HEK293 (cell line): ENCODE measurements at regions not wholly inside any gene's neighbourhood (a gene's known extent, or its start where the extent isn't known, plus 50 kb on each side); places are given as distances from the start of the nearest gene placed in this dataset.
A peak's percentile ranks its signal among the peaks of the same experiment; 100 is the strongest.

ENCODE experiments used
- GLI2 ChIP-seq: fragments of 450-650 bp; formaldehyde crosslinking; IDR thresholded peaks from 2 replicates; pipeline ENCODE4; 2017; ENCODE audit warnings: missing biosample characterization, missing genetic modification characterization, low read depth, borderline replicate concordance
- HOXA7 ChIP-seq: sonication (generic); formaldehyde crosslinking; IDR thresholded peaks from 2 replicates; pipeline ENCODE4 v1.8.1; 2022; ENCODE audit warnings: missing genetic modification reagents, borderline replicate concordance
- PRDM1 ChIP-seq: fragments of 450-650 bp; formaldehyde crosslinking; IDR thresholded peaks from 2 replicates; pipeline ENCODE4; 2016; ENCODE audit warnings: missing biosample characterization, missing genetic modification characterization
- YY1 ChIP-seq: fragments of 450-650 bp; formaldehyde crosslinking; IDR thresholded peaks from 2 replicates; pipeline ENCODE4 v1.5.1; 2018; ENCODE audit warnings: missing biosample characterization, missing genetic modification characterization
- ZNF792 ChIP-seq: fragments of 450-650 bp; formaldehyde crosslinking; IDR thresholded peaks from 2 replicates; pipeline ENCODE4 v1.5.1; 2016; ENCODE audit warnings: missing biosample characterization, missing genetic modification characterization
- TF ChIP-seq, protein P1 (sequence below): fragments of 450-650 bp; formaldehyde crosslinking; IDR thresholded peaks from 2 replicates; pipeline ENCODE4 v1.5.1; 2016; ENCODE audit warnings: missing biosample characterization, missing genetic modification characterization
- TF ChIP-seq, protein P2 (sequence below): fragments of 450-650 bp; formaldehyde crosslinking; IDR thresholded peaks from 2 replicates; pipeline ENCODE4 v1.5.1; 2016; ENCODE audit warnings: missing biosample characterization, missing genetic modification characterization, borderline replicate concordance
- TF ChIP-seq, protein P3 (sequence below): fragments of 450-650 bp; formaldehyde crosslinking; IDR thresholded peaks from 2 replicates; pipeline ENCODE4 v1.5.1; 2016; ENCODE audit warnings: missing biosample characterization, missing genetic modification characterization
- TF ChIP-seq, protein P4 (sequence below): fragments of 450-650 bp; formaldehyde crosslinking; IDR thresholded peaks from 2 replicates; pipeline ENCODE4 v1.5.1; 2016; ENCODE audit warnings: missing biosample characterization, missing genetic modification characterization, low read depth
- TF ChIP-seq, protein P5 (sequence below): fragments of 450-650 bp; formaldehyde crosslinking; IDR thresholded peaks from 2 replicates; pipeline ENCODE4 v1.5.1; 2017; ENCODE audit warnings: missing biosample characterization, missing genetic modification characterization
- TF ChIP-seq, protein P6 (sequence below): fragments of 450-650 bp; formaldehyde crosslinking; IDR thresholded peaks from 2 replicates; pipeline ENCODE4 v1.5.1; 2017; ENCODE audit warnings: missing biosample characterization, missing genetic modification characterization

DNA sequence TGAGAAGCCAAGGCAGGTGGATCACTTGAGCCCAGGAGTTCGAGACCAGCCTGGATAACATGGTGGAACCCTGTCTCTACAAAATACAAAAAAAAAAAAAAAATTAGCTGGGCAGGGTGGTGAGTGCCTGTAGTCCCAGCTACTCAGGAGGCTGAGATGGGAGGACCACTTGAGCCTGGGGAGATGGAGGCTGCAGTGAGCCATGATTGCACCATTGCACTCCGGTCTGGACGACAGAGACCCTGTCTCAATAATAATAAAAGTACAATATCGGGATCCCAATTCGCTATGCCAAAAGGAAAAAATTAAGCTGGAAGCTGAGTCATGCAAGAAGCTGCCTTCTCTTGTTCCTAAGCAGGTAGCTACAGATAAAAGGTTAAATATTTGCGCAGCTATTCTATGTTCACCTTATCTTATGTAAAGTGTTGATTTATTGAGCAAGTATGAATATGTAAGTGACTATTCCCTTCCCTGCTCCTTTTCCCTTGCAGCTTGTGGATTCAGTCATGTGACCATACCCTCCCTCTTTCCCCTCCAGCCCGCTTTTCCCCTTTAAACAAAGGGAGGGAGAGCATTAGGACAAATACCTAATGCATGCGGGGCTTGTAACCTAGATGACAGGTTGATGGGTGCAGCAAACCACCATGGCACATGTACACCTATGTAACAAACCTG lies 112.0 kb downstream of the LITAF start:
- TF ChIP-seq PRDM1: no peak
- TF ChIP-seq, protein P1, sequence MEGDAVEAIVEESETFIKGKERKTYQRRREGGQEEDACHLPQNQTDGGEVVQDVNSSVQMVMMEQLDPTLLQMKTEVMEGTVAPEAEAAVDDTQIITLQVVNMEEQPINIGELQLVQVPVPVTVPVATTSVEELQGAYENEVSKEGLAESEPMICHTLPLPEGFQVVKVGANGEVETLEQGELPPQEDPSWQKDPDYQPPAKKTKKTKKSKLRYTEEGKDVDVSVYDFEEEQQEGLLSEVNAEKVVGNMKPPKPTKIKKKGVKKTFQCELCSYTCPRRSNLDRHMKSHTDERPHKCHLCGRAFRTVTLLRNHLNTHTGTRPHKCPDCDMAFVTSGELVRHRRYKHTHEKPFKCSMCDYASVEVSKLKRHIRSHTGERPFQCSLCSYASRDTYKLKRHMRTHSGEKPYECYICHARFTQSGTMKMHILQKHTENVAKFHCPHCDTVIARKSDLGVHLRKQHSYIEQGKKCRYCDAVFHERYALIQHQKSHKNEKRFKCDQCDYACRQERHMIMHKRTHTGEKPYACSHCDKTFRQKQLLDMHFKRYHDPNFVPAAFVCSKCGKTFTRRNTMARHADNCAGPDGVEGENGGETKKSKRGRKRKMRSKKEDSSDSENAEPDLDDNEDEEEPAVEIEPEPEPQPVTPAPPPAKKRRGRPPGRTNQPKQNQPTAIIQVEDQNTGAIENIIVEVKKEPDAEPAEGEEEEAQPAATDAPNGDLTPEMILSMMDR (tag by site-specific recombination): no peak
- no peak for TF ChIP-seq GLI2
- TF ChIP-seq HOXA7 (CRISPR knock-in tag): no peak
- TF ChIP-seq, protein P2, sequence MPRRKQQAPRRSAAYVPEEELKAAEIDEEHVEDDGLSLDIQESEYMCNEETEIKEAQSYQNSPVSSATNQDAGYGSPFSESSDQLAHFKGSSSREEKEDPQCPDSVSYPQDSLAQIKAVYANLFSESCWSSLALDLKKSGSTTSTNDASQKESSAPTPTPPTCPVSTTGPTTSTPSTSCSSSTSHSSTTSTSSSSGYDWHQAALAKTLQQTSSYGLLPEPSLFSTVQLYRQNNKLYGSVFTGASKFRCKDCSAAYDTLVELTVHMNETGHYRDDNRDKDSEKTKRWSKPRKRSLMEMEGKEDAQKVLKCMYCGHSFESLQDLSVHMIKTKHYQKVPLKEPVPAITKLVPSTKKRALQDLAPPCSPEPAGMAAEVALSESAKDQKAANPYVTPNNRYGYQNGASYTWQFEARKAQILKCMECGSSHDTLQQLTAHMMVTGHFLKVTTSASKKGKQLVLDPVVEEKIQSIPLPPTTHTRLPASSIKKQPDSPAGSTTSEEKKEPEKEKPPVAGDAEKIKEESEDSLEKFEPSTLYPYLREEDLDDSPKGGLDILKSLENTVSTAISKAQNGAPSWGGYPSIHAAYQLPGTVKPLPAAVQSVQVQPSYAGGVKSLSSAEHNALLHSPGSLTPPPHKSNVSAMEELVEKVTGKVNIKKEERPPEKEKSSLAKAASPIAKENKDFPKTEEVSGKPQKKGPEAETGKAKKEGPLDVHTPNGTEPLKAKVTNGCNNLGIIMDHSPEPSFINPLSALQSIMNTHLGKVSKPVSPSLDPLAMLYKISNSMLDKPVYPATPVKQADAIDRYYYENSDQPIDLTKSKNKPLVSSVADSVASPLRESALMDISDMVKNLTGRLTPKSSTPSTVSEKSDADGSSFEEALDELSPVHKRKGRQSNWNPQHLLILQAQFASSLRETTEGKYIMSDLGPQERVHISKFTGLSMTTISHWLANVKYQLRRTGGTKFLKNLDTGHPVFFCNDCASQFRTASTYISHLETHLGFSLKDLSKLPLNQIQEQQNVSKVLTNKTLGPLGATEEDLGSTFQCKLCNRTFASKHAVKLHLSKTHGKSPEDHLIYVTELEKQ (tag by site-specific recombination): no peak
- TF ChIP-seq, protein P3, sequence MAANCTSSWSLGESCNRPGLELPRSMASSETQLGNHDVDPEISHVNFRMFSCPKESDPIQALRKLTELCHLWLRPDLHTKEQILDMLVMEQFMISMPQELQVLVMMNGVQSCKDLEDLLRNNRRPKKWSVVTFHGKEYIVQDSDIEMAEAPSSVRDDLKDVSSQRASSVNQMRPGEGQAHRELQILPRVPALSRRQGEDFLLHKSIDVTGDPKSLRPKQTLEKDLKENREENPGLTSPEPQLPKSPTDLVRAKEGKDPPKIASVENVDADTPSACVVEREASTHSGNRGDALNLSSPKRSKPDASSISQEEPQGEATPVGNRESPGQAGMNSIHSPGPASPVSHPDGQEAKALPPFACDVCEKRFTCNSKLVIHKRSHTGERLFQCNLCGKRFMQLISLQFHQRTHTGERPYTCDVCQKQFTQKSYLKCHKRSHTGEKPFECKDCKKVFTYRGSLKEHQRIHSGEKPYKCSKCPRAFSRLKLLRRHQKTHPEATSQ (tag by site-specific recombination): no peak
- TF ChIP-seq YY1 (tag by site-specific recombination): no peak
- TF ChIP-seq, protein P4, sequence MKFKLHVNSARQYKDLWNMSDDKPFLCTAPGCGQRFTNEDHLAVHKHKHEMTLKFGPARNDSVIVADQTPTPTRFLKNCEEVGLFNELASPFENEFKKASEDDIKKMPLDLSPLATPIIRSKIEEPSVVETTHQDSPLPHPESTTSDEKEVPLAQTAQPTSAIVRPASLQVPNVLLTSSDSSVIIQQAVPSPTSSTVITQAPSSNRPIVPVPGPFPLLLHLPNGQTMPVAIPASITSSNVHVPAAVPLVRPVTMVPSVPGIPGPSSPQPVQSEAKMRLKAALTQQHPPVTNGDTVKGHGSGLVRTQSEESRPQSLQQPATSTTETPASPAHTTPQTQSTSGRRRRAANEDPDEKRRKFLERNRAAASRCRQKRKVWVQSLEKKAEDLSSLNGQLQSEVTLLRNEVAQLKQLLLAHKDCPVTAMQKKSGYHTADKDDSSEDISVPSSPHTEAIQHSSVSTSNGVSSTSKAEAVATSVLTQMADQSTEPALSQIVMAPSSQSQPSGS (tag by site-specific recombination): no peak
- TF ChIP-seq, protein P5, sequence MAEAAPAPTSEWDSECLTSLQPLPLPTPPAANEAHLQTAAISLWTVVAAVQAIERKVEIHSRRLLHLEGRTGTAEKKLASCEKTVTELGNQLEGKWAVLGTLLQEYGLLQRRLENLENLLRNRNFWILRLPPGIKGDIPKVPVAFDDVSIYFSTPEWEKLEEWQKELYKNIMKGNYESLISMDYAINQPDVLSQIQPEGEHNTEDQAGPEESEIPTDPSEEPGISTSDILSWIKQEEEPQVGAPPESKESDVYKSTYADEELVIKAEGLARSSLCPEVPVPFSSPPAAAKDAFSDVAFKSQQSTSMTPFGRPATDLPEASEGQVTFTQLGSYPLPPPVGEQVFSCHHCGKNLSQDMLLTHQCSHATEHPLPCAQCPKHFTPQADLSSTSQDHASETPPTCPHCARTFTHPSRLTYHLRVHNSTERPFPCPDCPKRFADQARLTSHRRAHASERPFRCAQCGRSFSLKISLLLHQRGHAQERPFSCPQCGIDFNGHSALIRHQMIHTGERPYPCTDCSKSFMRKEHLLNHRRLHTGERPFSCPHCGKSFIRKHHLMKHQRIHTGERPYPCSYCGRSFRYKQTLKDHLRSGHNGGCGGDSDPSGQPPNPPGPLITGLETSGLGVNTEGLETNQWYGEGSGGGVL: peak; percentile 59
- TF ChIP-seq, protein P6, sequence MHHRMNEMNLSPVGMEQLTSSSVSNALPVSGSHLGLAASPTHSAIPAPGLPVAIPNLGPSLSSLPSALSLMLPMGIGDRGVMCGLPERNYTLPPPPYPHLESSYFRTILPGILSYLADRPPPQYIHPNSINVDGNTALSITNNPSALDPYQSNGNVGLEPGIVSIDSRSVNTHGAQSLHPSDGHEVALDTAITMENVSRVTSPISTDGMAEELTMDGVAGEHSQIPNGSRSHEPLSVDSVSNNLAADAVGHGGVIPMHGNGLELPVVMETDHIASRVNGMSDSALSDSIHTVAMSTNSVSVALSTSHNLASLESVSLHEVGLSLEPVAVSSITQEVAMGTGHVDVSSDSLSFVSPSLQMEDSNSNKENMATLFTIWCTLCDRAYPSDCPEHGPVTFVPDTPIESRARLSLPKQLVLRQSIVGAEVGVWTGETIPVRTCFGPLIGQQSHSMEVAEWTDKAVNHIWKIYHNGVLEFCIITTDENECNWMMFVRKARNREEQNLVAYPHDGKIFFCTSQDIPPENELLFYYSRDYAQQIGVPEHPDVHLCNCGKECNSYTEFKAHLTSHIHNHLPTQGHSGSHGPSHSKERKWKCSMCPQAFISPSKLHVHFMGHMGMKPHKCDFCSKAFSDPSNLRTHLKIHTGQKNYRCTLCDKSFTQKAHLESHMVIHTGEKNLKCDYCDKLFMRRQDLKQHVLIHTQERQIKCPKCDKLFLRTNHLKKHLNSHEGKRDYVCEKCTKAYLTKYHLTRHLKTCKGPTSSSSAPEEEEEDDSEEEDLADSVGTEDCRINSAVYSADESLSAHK (tag by site-specific recombination): no peak
- TF ChIP-seq ZNF792 (tag by site-specific recombination): no peak
